ENCODE measurements at regions not wholly inside any gene's neighbourhood (a gene's known extent, or its start where the extent isn't known, plus 50 kb on each side); places are given as distances from the start of the nearest gene placed in this dataset.
"Not testable (repeated sequence)": the region's sequence is repeated elsewhere in the genome, so short reads cannot be mapped to it uniquely, and the experiment has no call there.

DNA sequence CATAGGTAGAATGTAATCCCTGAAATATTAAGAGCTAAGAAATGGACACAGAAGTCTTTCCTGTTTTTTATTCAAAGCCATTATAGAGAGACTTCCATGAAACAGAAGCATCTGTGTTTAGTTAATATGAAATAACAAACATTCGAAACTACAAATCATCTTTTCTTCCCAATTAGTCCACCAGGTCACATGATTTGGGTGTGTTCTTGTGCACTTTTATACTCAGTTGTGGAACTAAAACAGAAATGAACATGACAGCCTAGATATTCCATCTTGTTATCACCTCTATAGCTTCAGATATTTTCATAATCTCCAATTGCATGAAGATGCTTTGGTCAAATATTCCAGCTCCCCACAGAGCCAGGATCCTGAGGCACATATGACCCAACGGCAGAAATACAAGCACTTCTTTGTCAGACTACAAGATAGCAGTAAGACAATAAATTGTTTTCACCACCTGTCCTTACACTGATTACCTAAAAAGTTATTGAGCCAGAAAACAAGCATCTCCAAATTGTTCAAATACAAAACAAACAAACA lies 116.8 kb upstream of the BEND6 start:
- no peak for DNase-seq

- DNase-seq = no peak
Measured at GRCh38 chr6:56837322-56837894, 117.5 kb upstream of the BEND6 start.

DNA sequence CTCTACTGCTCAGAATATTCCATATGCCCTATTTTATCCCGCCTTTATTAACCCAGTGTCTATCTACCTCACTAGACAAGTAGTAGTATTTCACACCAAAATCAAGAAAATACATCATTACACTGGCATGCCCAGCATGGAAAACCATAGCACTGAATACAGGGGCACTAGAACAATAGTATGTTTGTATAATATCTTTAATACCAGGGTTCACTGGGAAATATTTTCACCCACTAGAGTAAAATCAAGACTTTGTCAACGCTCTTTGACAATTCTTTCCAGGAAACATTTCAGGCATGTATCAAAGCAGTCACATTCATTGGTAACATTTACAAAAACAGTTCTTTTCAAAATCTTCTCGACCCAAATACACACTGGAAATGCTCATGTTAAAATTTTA lies 119.3 kb upstream of the BEND6 start:
- DNase-seq = no peak

GRCh38 chr6:56833873-56834272 lies 121.0 kb upstream of the BEND6 start:
- DNase-seq = no peak

- DNase-seq = no peak
Measured at GRCh38 chr6:56833127-56833791, 121.6 kb upstream of the BEND6 start.

DNA sequence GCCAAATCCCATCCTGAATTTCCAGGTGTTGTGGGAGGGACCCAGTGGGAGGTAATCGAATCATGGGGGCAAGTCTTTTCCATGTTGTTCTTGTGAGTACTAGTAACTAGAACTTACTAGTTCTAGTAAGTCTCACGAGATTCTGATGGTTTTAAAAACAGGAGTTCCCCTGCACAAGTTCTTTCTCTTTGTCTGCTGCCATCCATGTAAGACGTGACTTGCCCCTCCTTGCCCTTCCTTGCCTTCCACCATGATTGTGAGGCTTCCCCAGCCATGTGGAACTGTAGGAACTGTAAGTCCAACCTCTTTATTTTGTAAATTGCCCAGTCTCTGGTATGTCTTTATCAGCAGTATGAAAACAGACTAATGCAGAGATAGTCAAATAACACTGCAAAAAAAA lies 122.7 kb upstream of the BEND6 start:
- DNase-seq = no peak

GRCh38 chr6:56831334-56831733 lies 123.6 kb upstream of the BEND6 start:
- DNase-seq = no peak

GRCh38 chr6:56827908-56828649 lies 126.8 kb upstream of the BEND6 start:
- no peak for DNase-seq

- DNase-seq = not testable (repeated sequence)
Measured at GRCh38 chr6:56824431-56824830, 130.5 kb upstream of the BEND6 start.

- DNase-seq = no peak
Measured at GRCh38 chr6:56821005-56821432, 133.9 kb upstream of the BEND6 start.

GRCh38 chr6:56820060-56820459 lies 134.8 kb upstream of the BEND6 start:
- no peak for DNase-seq

- no peak for DNase-seq
Measured at GRCh38 chr6:56819604-56820003, 135.3 kb upstream of the BEND6 start.

- DNase-seq = no peak
Measured at GRCh38 chr6:56816370-56816769, 138.5 kb upstream of the BEND6 start.

- no peak for DNase-seq
Measured at GRCh38 chr6:56815436-56815835, 139.5 kb upstream of the BEND6 start.

DNA sequence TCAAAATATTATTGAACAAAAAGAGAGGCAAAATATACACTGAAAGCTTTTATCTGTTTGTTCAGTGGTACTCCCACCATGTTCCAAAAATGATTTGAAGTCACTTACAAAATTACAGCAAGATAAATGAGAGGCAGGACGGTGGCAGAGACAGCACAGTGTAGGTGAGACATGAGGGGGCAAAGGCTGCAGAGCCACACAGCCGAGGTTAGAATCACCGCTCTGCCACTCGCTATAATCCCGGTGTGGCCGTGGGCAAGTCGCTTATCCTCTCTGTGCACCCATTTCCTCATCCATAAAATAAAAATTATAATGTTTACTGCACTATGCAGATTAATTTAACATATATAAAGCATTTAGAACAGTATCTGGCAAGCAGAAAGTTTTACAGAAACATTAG lies 140.1 kb upstream of the BEND6 start:
- DNase-seq = no peak

DNA sequence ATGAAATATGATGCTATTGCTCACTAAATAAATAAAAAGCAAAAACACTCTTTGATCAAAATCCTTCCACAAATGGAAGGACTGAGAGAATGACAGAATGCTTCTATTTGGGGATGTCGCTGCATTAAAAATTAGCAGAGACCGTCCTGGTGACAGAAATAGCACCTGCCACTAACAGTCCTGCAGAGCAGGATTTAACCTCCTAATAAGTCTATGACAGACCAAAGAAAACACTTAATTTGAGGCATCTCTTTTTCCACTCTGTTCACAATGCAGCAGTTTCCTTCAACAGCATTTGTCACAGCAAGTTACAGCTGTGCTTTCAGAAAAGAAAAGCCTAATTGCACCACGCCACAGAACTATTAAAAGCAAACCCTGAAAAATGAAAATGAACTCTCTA lies 140.6 kb upstream of the BEND6 start:
- no peak for DNase-seq

- not testable (repeated sequence) for DNase-seq
Measured at GRCh38 chr6:56812851-56813250, 142.1 kb upstream of the BEND6 start.

- no peak for DNase-seq
Measured at GRCh38 chr6:56808871-56809359, 146.0 kb upstream of the BEND6 start.

DNA sequence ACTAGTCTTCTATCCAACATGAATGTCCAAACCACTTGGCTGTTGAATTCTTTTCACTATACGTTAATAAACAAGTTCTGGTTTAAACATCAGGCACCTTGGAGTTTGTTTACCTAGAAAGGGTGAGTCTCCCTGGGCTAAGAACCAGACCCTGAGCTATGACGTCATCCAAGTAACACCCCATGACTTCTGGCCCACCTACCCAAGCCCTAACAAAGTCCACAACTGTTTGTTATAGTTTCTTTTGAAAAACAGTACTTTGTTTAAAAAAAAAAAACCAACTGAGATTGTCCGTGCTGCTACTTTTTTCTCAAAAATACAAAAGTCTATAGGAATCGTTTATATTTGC lies 146.9 kb upstream of the BEND6 start:
- DNase-seq = no peak

- no peak for DNase-seq
Measured at GRCh38 chr6:56807326-56807988, 147.4 kb upstream of the BEND6 start.

- no peak for DNase-seq
Measured at GRCh38 chr6:56806368-56806767, 148.5 kb upstream of the BEND6 start.

GRCh38 chr6:56804996-56805395 lies 149.9 kb upstream of the BEND6 start:
- DNase-seq = no peak

DNA sequence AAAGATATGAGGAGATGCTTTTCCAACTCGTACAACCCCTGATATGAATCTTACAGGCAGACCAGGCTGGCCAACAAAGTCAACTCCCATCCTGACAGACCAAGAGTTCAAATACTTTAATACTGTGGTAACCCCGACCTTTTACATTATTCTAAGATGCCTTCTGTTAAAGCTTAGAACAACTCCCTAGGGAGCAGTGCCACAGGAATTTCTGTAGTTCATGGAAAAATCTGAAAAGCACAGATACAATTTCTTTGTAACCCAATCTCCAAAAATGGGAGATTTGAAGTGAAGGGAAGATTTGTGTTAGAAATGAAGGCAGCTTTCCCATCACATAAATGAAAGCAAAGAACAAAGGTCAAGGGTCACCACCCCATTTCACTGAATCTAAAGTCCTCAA lies 151.3 kb upstream of the BEND6 start:
- DNase-seq = no peak
